ENCODE measurements at regions not wholly inside any gene's neighbourhood (a gene's known extent, or its start where the extent isn't known, plus 50 kb on each side); places are given as distances from the start of the nearest gene placed in this dataset.

- Histone ChIP-seq H3K9me3 (ENCODE audit: insufficient read depth, low read depth, low read length) (no peaks in the 10 kb centered on the region), H3K4me1 (ENCODE audit: insufficient read depth, low read length, poor library complexity, severe bottlenecking) (no peaks in the 10 kb centered on the region), H3K9ac (ENCODE audit: low read depth, low read length, poor library complexity, severe bottlenecking) (no peak overlapping the region), H3K4me3 (ENCODE audit: low read length, poor library complexity, severe bottlenecking) (no peak overlapping the region), H4K20me1 (ENCODE audit: insufficient read depth, low read length, poor library complexity, severe bottlenecking) (no peaks in the 10 kb centered on the region), H3K79me2 (ENCODE audit: insufficient read depth, low read length) (no peaks in the 10 kb centered on the region), H3K36me3 (ENCODE audit: insufficient read depth, low read length) (no peaks in the 10 kb centered on the region), H3K27me3 (ENCODE audit: insufficient read depth, low read length, poor library complexity, severe bottlenecking) (no peaks in the 10 kb centered on the region), H2AFZ (ENCODE audit: low read length) (no peak overlapping the region), H3K4me2 (ENCODE audit: low read depth, low read length, poor library complexity, severe bottlenecking) (no peak overlapping the region), H3F3A (ENCODE audit: low read depth) (no peaks in the 10 kb centered on the region), H3K9me2 (replicated peaks; ENCODE audit: low read depth, low read length) (no peaks in the 10 kb centered on the region)
- TF ChIP-seq EZH2phosphoT487 (IDR thresholded peaks at IDR 0.05; ENCODE audit: borderline replicate concordance) (no peak), CTCF (conservative IDR thresholded peaks at IDR 0.05; ENCODE audit: low read length) (no peak)
These were observed 169.6 kb downstream of the KCNA4 start for GRCh38 chr11:29847219-29847618.

DNA sequence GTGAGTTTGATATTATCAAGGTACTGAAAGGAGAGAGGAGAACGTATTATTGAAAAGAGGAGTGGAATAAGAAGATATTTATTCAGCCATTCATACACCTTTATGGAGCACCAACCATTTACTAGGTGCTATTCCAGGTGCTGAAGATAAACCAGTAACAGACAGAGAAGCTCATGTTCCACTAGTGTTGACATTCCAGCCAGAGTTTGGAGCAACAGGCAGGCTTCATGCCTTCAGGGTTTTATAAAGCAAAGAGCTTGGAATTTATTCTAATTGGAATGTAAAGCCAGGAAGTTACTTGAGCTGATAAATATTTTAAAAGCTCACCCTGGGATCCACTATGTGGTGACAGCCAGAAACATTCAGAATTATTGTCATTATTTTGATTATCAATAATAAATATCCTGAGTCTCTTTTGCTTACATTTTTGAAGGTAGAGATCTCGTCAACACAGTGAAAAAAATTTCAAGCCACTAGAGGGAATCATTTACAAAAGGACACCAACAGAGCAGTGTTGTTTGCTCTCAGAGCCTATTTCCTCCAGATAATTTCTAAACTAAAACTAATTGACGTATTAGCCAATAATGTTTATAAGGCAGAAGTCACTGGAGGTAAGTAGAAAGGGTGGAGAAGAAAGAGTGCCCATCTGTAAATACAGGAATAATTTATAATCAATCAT is 172.0 kb downstream of the KCNA4 start:
- no peaks in the 10 kb centered on the region for H4K20me1 ChIP-seq (ENCODE audit: insufficient read depth, low read length, poor library complexity, severe bottlenecking)
- H3K9ac ChIP-seq (ENCODE audit: low read depth, low read length, poor library complexity, severe bottlenecking): no peak overlapping the region
- no peaks in the 10 kb centered on the region for H3K79me2 ChIP-seq (ENCODE audit: insufficient read depth, low read length)
- no peak overlapping the region for H3K4me2 ChIP-seq (ENCODE audit: low read depth, low read length, poor library complexity, severe bottlenecking)
- no peaks in the 10 kb centered on the region; the same call in 1 of the 2 replicates for H3K9me2 ChIP-seq (replicated peaks; ENCODE audit: low read depth, low read length)
- H3K9me3 ChIP-seq (ENCODE audit: insufficient read depth, low read depth, low read length): no peaks in the 10 kb centered on the region
- no peak overlapping the region for H3K4me3 ChIP-seq (ENCODE audit: low read length, poor library complexity, severe bottlenecking)
- TF ChIP-seq EZH2phosphoT487 (IDR thresholded peaks at IDR 0.05; ENCODE audit: borderline replicate concordance) (no peak), CTCF (conservative IDR thresholded peaks at IDR 0.05; ENCODE audit: low read length) (no peak)
- no peaks in the 10 kb centered on the region for H3F3A ChIP-seq (ENCODE audit: low read depth)
- H3K4me1 ChIP-seq (ENCODE audit: insufficient read depth, low read length, poor library complexity, severe bottlenecking): no peaks in the 10 kb centered on the region
- H2AFZ ChIP-seq (ENCODE audit: low read length): no peak overlapping the region
- no peaks in the 10 kb centered on the region for H3K36me3 ChIP-seq (ENCODE audit: insufficient read depth, low read length)
- no peaks in the 10 kb centered on the region for H3K27me3 ChIP-seq (ENCODE audit: insufficient read depth, low read length, poor library complexity, severe bottlenecking)

- no peak overlapping the region for H3K4me2 ChIP-seq (ENCODE audit: low read depth, low read length, poor library complexity, severe bottlenecking)
- no peak overlapping the region for H3K4me3 ChIP-seq (ENCODE audit: low read length, poor library complexity, severe bottlenecking)
- H2AFZ ChIP-seq (ENCODE audit: low read length): no peak overlapping the region
- no peaks in the 10 kb centered on the region for H3F3A ChIP-seq (ENCODE audit: low read depth)
- no peaks in the 10 kb centered on the region for H4K20me1 ChIP-seq (ENCODE audit: insufficient read depth, low read length, poor library complexity, severe bottlenecking)
- H3K36me3 ChIP-seq (ENCODE audit: insufficient read depth, low read length): no peaks in the 10 kb centered on the region
- TF ChIP-seq CTCF (conservative IDR thresholded peaks at IDR 0.05; ENCODE audit: low read length) (no peak), EZH2phosphoT487 (IDR thresholded peaks at IDR 0.05; ENCODE audit: borderline replicate concordance) (no peak)
- H3K9ac ChIP-seq (ENCODE audit: low read depth, low read length, poor library complexity, severe bottlenecking): no peak overlapping the region
- no peaks in the 10 kb centered on the region for H3K27me3 ChIP-seq (ENCODE audit: insufficient read depth, low read length, poor library complexity, severe bottlenecking)
- H3K9me2 ChIP-seq (replicated peaks; ENCODE audit: low read depth, low read length): no peaks in the 10 kb centered on the region; the same call in 1 of the 2 replicates
- no peaks in the 10 kb centered on the region for H3K79me2 ChIP-seq (ENCODE audit: insufficient read depth, low read length)
- no peaks in the 10 kb centered on the region for H3K9me3 ChIP-seq (ENCODE audit: insufficient read depth, low read depth, low read length)
- H3K4me1 ChIP-seq (ENCODE audit: insufficient read depth, low read length, poor library complexity, severe bottlenecking): no peaks in the 10 kb centered on the region
These were observed 172.8 kb downstream of the KCNA4 start for GRCh38 chr11:29844031-29844430.

Measured in Loucy (cell line).